ENCODE measurements at regions not wholly inside any gene's neighbourhood (a gene's known extent, or its start where the extent isn't known, plus 50 kb on each side); places are given as distances from the start of the nearest gene placed in this dataset.

GRCh38 chr9:106704056-106704615, 158.8 kb upstream of the ZNF462 start:
- DNase-seq (ENCODE audit: low read depth in 3 of 3), result no peak

GRCh38 chr9:106707291-106707690, 155.7 kb upstream of the ZNF462 start:
- no peak for DNase-seq (ENCODE audit: low read depth in 3 of 3)

GRCh38 chr9:106707738-106708474, 155.1 kb upstream of the ZNF462 start:
- DNase-seq (ENCODE audit: low read depth in 3 of 3), result no peak

GRCh38 chr9:106708475-106709146, 154.4 kb upstream of the ZNF462 start:
- no peak for DNase-seq (ENCODE audit: low read depth in 3 of 3)

- DNase-seq (ENCODE audit: low read depth in 3 of 3), result no peak
These were observed 150.7 kb upstream of the ZNF462 start for GRCh38 chr9:106712279-106712678.

- no peak for DNase-seq (ENCODE audit: low read depth in 3 of 3)
These were observed 149.8 kb upstream of the ZNF462 start for GRCh38 chr9:106713206-106713605.

- DNase-seq (ENCODE audit: low read depth in 3 of 3), result no peak
These were observed 146.1 kb upstream of the ZNF462 start for GRCh38 chr9:106716820-106717219.

- DNase-seq (ENCODE audit: low read depth in 3 of 3), result no peak
These were observed 145.3 kb upstream of the ZNF462 start for GRCh38 chr9:106717686-106718085.

- no peak for DNase-seq (ENCODE audit: low read depth in 3 of 3)
These were observed 144.0 kb upstream of the ZNF462 start for GRCh38 chr9:106718936-106719335.

GRCh38 chr9:106722051-106722753, 140.8 kb upstream of the ZNF462 start:
- no peak for DNase-seq (ENCODE audit: low read depth in 3 of 3)

GRCh38 chr9:106723926-106724325, 139.0 kb upstream of the ZNF462 start:
- DNase-seq (ENCODE audit: low read depth in 3 of 3), result no peak

GRCh38 chr9:106724566-106724965, 138.4 kb upstream of the ZNF462 start:
- DNase-seq (ENCODE audit: low read depth in 3 of 3), result no peak

- DNase-seq (ENCODE audit: low read depth in 3 of 3), result no peak
These were observed 136.7 kb upstream of the ZNF462 start for GRCh38 chr9:106726070-106726815.

- DNase-seq (ENCODE audit: low read depth in 3 of 3), result no peak
These were observed 135.0 kb upstream of the ZNF462 start for GRCh38 chr9:106727969-106728368.

- no peak for DNase-seq (ENCODE audit: low read depth in 3 of 3)
These were observed 134.1 kb upstream of the ZNF462 start for GRCh38 chr9:106728860-106729259.

- no peak for DNase-seq (ENCODE audit: low read depth in 3 of 3)
These were observed 131.1 kb upstream of the ZNF462 start for GRCh38 chr9:106731910-106732309.

- DNase-seq (ENCODE audit: low read depth in 3 of 3), result no peak
These were observed 129.1 kb upstream of the ZNF462 start for GRCh38 chr9:106733828-106734380.

- no peak for DNase-seq (ENCODE audit: low read depth in 3 of 3)
These were observed 125.5 kb upstream of the ZNF462 start for GRCh38 chr9:106737516-106737915.

- no peak for DNase-seq (ENCODE audit: low read depth in 3 of 3)
These were observed 124.9 kb upstream of the ZNF462 start for GRCh38 chr9:106738109-106738508.

- no peak for DNase-seq (ENCODE audit: low read depth in 3 of 3)
These were observed 117.5 kb upstream of the ZNF462 start for GRCh38 chr9:106745457-106745856.

- DNase-seq (ENCODE audit: low read depth in 3 of 3), result no peak
These were observed 117.1 kb upstream of the ZNF462 start for GRCh38 chr9:106745876-106746275.
